ENCODE measurements at regions not wholly inside any gene's neighbourhood (a gene's known extent, or its start where the extent isn't known, plus 50 kb on each side); places are given as distances from the start of the nearest gene placed in this dataset.

DNA sequence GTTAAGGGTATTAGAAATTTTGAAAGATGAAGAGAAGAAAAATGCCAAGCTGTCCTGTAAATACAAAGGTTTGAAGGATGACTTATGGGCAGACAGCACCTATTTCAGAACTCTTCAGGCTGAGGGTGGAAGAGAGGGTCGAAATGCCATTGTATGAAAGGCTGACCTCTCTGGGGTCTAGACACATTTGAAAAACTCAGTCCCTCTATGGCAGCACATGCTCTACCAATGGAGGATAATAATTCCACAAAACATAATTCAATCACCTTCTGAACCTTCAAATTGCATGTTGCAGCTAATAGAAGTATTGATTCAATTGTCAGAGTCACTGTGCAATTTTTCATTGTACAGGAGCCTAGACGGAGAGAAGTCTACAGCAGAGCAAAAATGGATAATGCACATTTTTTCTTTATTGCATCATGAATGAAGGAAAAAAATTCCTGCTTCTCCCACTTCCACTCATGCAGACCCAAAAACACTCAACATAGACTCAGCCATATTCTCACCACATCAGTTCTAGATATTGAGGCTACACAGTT lies 569.1 kb downstream of the TBL1XR1 start:
- no peak overlapping the region for H3K9ac ChIP-seq (ENCODE audit: low read depth, low read length)
- TF ChIP-seq EZH2 (IDR thresholded peaks at IDR 0.05; ENCODE audit: borderline replicate concordance, low read depth, low read length, severe bottlenecking): no peak
- TF ChIP-seq, protein P1, sequence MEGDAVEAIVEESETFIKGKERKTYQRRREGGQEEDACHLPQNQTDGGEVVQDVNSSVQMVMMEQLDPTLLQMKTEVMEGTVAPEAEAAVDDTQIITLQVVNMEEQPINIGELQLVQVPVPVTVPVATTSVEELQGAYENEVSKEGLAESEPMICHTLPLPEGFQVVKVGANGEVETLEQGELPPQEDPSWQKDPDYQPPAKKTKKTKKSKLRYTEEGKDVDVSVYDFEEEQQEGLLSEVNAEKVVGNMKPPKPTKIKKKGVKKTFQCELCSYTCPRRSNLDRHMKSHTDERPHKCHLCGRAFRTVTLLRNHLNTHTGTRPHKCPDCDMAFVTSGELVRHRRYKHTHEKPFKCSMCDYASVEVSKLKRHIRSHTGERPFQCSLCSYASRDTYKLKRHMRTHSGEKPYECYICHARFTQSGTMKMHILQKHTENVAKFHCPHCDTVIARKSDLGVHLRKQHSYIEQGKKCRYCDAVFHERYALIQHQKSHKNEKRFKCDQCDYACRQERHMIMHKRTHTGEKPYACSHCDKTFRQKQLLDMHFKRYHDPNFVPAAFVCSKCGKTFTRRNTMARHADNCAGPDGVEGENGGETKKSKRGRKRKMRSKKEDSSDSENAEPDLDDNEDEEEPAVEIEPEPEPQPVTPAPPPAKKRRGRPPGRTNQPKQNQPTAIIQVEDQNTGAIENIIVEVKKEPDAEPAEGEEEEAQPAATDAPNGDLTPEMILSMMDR (IDR thresholded peaks at IDR 0.05; ENCODE audit: borderline replicate concordance, extremely low read depth, low read length, poor library complexity, severe bottlenecking): no peak

DNA sequence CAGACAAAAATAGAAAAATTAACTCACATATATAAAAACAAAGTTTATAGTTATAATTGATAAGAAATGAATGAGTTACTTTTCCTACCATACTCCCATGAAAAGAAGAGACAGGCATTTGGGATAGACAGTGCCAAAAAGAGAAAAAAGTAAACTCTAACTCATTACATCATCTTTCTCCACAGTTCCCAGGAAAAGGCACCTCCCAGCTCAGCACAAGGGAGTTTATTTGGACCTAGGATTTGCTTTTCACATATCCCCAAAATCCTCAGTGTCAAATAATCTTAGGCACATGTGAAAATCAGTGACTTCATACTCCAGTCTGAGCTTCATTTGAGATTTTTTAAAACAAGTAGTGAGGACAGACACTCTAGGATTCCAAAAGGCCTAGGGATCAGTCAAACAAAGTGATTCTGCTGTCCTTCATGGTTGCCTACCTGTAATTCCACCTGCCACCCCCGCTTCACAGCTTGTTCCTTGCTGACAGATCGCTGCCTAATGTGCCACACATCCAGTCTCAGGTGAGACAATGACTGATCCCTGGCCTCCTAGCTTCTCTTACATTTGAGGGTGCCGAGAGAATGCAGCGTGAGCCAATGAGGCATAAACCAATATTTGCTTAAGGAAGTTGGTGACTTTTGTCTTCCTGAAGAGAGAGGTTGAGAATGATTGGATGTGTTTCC lies 573.7 kb downstream of the TBL1XR1 start:
- no peak for ATAC-seq (ENCODE audit: insufficient read depth, low read depth)
- no peak overlapping the region for H2AFZ ChIP-seq (ENCODE audit: low read depth, low read length)
- no peaks in the 10 kb centered on the region for H3K27me3 ChIP-seq (ENCODE audit: insufficient read depth, low read length, poor library complexity)
- H3K4me3 ChIP-seq (ENCODE audit: low read depth in 1 of 2, low read length in 2 of 2): no peak overlapping the region
- no peaks in the 10 kb centered on the region for H3K4me1 ChIP-seq (ENCODE audit: insufficient read depth, low read length)
- H4K20me1 ChIP-seq (ENCODE audit: insufficient read depth, low read length): no peaks in the 10 kb centered on the region
- TF ChIP-seq, protein P1 (IDR thresholded peaks at IDR 0.05; ENCODE audit: borderline replicate concordance, extremely low read depth, low read length, poor library complexity, severe bottlenecking): no peak
- TF ChIP-seq EZH2 (IDR thresholded peaks at IDR 0.05; ENCODE audit: borderline replicate concordance, low read depth, low read length, severe bottlenecking): no peak
- no peak overlapping the region for H3K9ac ChIP-seq (ENCODE audit: low read depth, low read length)
- H3K36me3 ChIP-seq (ENCODE audit: insufficient read depth, low read length): no peaks in the 10 kb centered on the region
- H3K79me2 ChIP-seq (ENCODE audit: insufficient read depth, low read length): no peaks in the 10 kb centered on the region
- H3K4me2 ChIP-seq (ENCODE audit: insufficient read depth, low read length): no peak overlapping the region
- H3K9me3 ChIP-seq (ENCODE audit: insufficient read depth, low read length, severe bottlenecking): no peaks in the 10 kb centered on the region
- DNase-seq: no peak
- H3K27ac ChIP-seq (ENCODE audit: low read length): no peak overlapping the region

More for the DNA sequence above, 569.1 kb downstream of the TBL1XR1 start:
- no peaks in the 10 kb centered on the region for H4K20me1 ChIP-seq (ENCODE audit: insufficient read depth, low read length)
- H3K4me2 ChIP-seq (ENCODE audit: insufficient read depth, low read length): no peak overlapping the region
- no peaks in the 10 kb centered on the region for H3K4me1 ChIP-seq (ENCODE audit: insufficient read depth, low read length)
- H3K9me3 ChIP-seq (ENCODE audit: insufficient read depth, low read length, severe bottlenecking): no peaks in the 10 kb centered on the region
- no peak overlapping the region for H2AFZ ChIP-seq (ENCODE audit: low read depth, low read length)
- H3K36me3 ChIP-seq (ENCODE audit: insufficient read depth, low read length): no peaks in the 10 kb centered on the region
- H3K79me2 ChIP-seq (ENCODE audit: insufficient read depth, low read length): no peaks in the 10 kb centered on the region
- H3K27me3 ChIP-seq (ENCODE audit: insufficient read depth, low read length, poor library complexity): no peaks in the 10 kb centered on the region
- H3K27ac ChIP-seq (ENCODE audit: low read length): no peak overlapping the region
- DNase-seq (no peak), ATAC-seq (ENCODE audit: insufficient read depth, low read depth) (no peak)
- no peak overlapping the region for H3K4me3 ChIP-seq (ENCODE audit: low read depth in 1 of 2, low read length in 2 of 2)

DNA sequence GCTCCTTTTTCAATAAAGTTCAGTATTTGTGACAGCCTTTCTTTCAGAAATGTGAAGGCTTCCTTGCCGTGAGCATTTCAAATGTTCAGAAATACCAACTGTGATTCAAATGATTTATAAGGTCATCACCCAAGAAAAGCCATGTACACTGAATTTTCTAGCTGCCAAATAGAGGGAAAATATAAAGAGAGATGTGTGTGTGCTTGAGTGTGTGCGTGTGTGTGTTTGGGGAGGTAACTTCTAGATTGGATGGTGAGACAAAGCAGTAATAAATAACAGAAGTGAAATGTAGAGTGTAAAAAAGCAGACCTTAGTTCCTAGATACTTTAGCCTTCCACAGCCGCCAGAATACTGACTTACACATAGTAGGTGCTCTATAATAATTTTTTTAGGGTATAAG lies 577.4 kb downstream of the TBL1XR1 start:
- H3K9me3 ChIP-seq (ENCODE audit: insufficient read depth, low read length, severe bottlenecking): no peaks in the 10 kb centered on the region
- DNase-seq (no peak), ATAC-seq (ENCODE audit: insufficient read depth, low read depth) (no peak)
- H3K27ac ChIP-seq (ENCODE audit: low read length): no peak overlapping the region
- H3K4me2 ChIP-seq (ENCODE audit: insufficient read depth, low read length): no peak overlapping the region
- no peak for TF ChIP-seq EZH2 (IDR thresholded peaks at IDR 0.05; ENCODE audit: borderline replicate concordance, low read depth, low read length, severe bottlenecking)
- TF ChIP-seq, protein P1 (IDR thresholded peaks at IDR 0.05; ENCODE audit: borderline replicate concordance, extremely low read depth, low read length, poor library complexity, severe bottlenecking): no peak
- H3K79me2 ChIP-seq (ENCODE audit: insufficient read depth, low read length): no peaks in the 10 kb centered on the region
- H3K4me3 ChIP-seq (ENCODE audit: low read depth in 1 of 2, low read length in 2 of 2): no peak overlapping the region
- H3K4me1 ChIP-seq (ENCODE audit: insufficient read depth, low read length): no peaks in the 10 kb centered on the region
- H2AFZ ChIP-seq (ENCODE audit: low read depth, low read length): no peak overlapping the region
- no peaks in the 10 kb centered on the region for H4K20me1 ChIP-seq (ENCODE audit: insufficient read depth, low read length)
- H3K9ac ChIP-seq (ENCODE audit: low read depth, low read length): no peak overlapping the region
- no peaks in the 10 kb centered on the region for H3K27me3 ChIP-seq (ENCODE audit: insufficient read depth, low read length, poor library complexity)
- H3K36me3 ChIP-seq (ENCODE audit: insufficient read depth, low read length): no peaks in the 10 kb centered on the region
